Small intestine (tissue), 7 donors: ENCODE measurements at regions not wholly inside any gene's neighbourhood (a gene's known extent, or its start where the extent isn't known, plus 50 kb on each side); places are given as distances from the start of the nearest gene placed in this dataset.

Experiments used
- DNase-seq, 2 donors: peaks; one replicate each; pipeline versions ENCODE4 v3.0.0 to v3.0.0-alpha.2; 2013
- FAIRE-seq: peaks from 2 replicates; lab custom pipeline; 2012; peaks lifted over from hg19 to GRCh38; lab: Jason Lieb, UNC
- H3K27ac ChIP-seq, 3 donors: one replicate each; pipeline ENCODE4 v1.5.1; 2013; ENCODE audit warnings: low read length in 2 of 3, mild to moderate bottlenecking in 2 of 3, control low read depth in 1 of 3, inconsistent platforms in 1 of 3, low read depth in 1 of 3, moderate library complexity in 1 of 3
- H3K27me3 ChIP-seq, 3 donors: one replicate each; pipeline ENCODE4 v1.6.1; 2013; ENCODE audit warnings: low read length in 3 of 3, inconsistent platforms in 1 of 3; ENCODE audit not compliant: control insufficient read depth in 3 of 3, insufficient read depth in 3 of 3
- H3K36me3 ChIP-seq, 3 donors: one replicate each; pipeline ENCODE4 v1.6.1; 2013; ENCODE audit warnings: low read length in 3 of 3, inconsistent platforms in 1 of 3, low read depth in 1 of 3, mild to moderate bottlenecking in 1 of 3, moderate library complexity in 1 of 3; ENCODE audit not compliant: control insufficient read depth in 3 of 3, insufficient read depth in 2 of 3
- H3K4me1 ChIP-seq, 3 donors: one replicate each; pipeline ENCODE4 v1.6.1; 2013; ENCODE audit warnings: low read length in 2 of 3, inconsistent platforms in 1 of 3, low read depth in 1 of 3, mild to moderate bottlenecking in 1 of 3, moderate library complexity in 1 of 3; ENCODE audit not compliant: control insufficient read depth in 3 of 3, insufficient read depth in 2 of 3
- H3K4me3 ChIP-seq, 3 donors: one replicate each; pipeline ENCODE4 v1.5.1; 2013; ENCODE audit warnings: low read length in 3 of 3, control low read depth in 1 of 3, inconsistent platforms in 1 of 3, low read depth in 1 of 3, mild to moderate bottlenecking in 1 of 3, moderate library complexity in 1 of 3
- H3K9me3 ChIP-seq, 2 donors: one replicate each; pipeline ENCODE4 v1.6.1; 2013; ENCODE audit warnings: low read depth in 1 of 2, low read length in 1 of 2; ENCODE audit not compliant: control insufficient read depth in 2 of 2, insufficient read depth in 1 of 2
- WGBS, 3 donors: extraction: QIAGEN DNeasy Blood & Tissue Kit; methylation state at CpG; one replicate each; pipeline ENCODE4 v1.1.7; 2013; 5-methylcytosine and 5-hydroxymethylcytosine counted together
- donor health status: healthy with polysubstance abuse.
- donor health status: control.
- donor health status: control.
- donor health status: Bipolar disorder and iron deficiency.
- donor health status: healthy.

GRCh38 chr4:114399105-114399504 is 199.5 kb upstream of the UGT8 start:
- Histone ChIP-seq H3K36me3 (no peaks in the 10 kb centered on the region), H3K4me3 (no peak overlapping the region), H3K4me1 (peaks cover 2 to 36% (median 10%) of the 10 kb centered on the region in 3 donors), H3K9me3 (no peaks in the 10 kb centered on the region), H3K27ac (peak overlapping the region in 1 of 3 donors; percentile 9), H3K27me3 (no peaks in the 10 kb centered on the region)
- 56 to 72% (median 58%) methylated on average over 5 of the region's 5 CpGs for WGBS, 3 donors
- peak; percentile 35 to 67 for DNase-seq
- no peak for FAIRE-seq

GRCh38 chr4:114400531-114400930 is 198.1 kb upstream of the UGT8 start:
- Histone ChIP-seq H3K36me3 (no peaks in the 10 kb centered on the region), H3K4me1 (peaks cover 2 to 36% (median 10%) of the 10 kb centered on the region in 3 donors), H3K27ac (no peak overlapping the region), H3K4me3 (no peak overlapping the region), H3K27me3 (no peaks in the 10 kb centered on the region), H3K9me3 (no peaks in the 10 kb centered on the region)
- FAIRE-seq (no peak), DNase-seq (peak; percentile 32 to 69)
- 4 to 25% (median 22%) methylated on average over 1 of the region's 1 CpG for WGBS, 3 donors

- FAIRE-seq = no peak
- H3K9me3 ChIP-seq = no peaks in the 10 kb centered on the region
- 10 to 46% (median 15%) methylated on average over 2 of the region's 2 CpGs for WGBS, 3 donors
- no peaks in the 10 kb centered on the region for H3K36me3 ChIP-seq
- no peak overlapping the region for H3K4me3 ChIP-seq
- H3K4me1 ChIP-seq = peaks cover 2 to 36% (median 10%) of the 10 kb centered on the region in 3 donors
- H3K27me3 ChIP-seq = no peaks in the 10 kb centered on the region
- peak; percentile 36 to 52 for DNase-seq
- H3K27ac ChIP-seq = no peak overlapping the region
Measured at GRCh38 chr4:114401483-114401882, 197.1 kb upstream of the UGT8 start.

- 17 to 47% (median 46%) methylated on average over 1 of the region's 1 CpG for WGBS, 3 donors
- Histone ChIP-seq H3K9me3 (peaks cover 0 to 3% of the 10 kb centered on the region in 2 donors), H3K36me3 (no peaks in the 10 kb centered on the region), H3K4me3 (no peak overlapping the region), H3K4me1 (peaks cover 0 to 10% (median 0%) of the 10 kb centered on the region in 3 donors), H3K27ac (no peak overlapping the region), H3K27me3 (no peaks in the 10 kb centered on the region)
- FAIRE-seq (no peak), DNase-seq (peak; percentile 12 to 26)
Measured at GRCh38 chr4:114417214-114417613, 181.4 kb upstream of the UGT8 start.

- 79 to 92% (median 82%) methylated on average over 4 of the region's 4 CpGs for WGBS, 3 donors
- peaks cover 0 to 8% (median 0%) of the 10 kb centered on the region in 3 donors for H3K4me1 ChIP-seq
- H3K36me3 ChIP-seq = no peaks in the 10 kb centered on the region
- DNase-seq (no peak), FAIRE-seq (no peak)
- no peak overlapping the region for H3K27ac ChIP-seq
- no peak overlapping the region for H3K4me3 ChIP-seq
- H3K27me3 ChIP-seq = no peaks in the 10 kb centered on the region
- peaks cover 0 to 3% of the 10 kb centered on the region in 2 donors for H3K9me3 ChIP-seq
Measured at GRCh38 chr4:114420069-114420468, 178.5 kb upstream of the UGT8 start.

GRCh38 chr4:114423582-114423981 is 175.0 kb upstream of the UGT8 start:
- Histone ChIP-seq H3K4me1 (peaks cover 0 to 8% (median 0%) of the 10 kb centered on the region in 3 donors), H3K36me3 (no peaks in the 10 kb centered on the region), H3K27me3 (no peaks in the 10 kb centered on the region), H3K27ac (no peak overlapping the region), H3K4me3 (no peak overlapping the region), H3K9me3 (no peaks in the 10 kb centered on the region)
- 71 to 88% (median 71%) methylated on average over 3 of the region's 3 CpGs for WGBS, 3 donors
- FAIRE-seq (peak; percentile 26), DNase-seq (no peak)

- Histone ChIP-seq H3K4me1 (no peaks in the 10 kb centered on the region), H3K9me3 (peaks cover 0 to 3% of the 10 kb centered on the region in 2 donors), H3K4me3 (no peak overlapping the region), H3K27ac (no peak overlapping the region), H3K27me3 (no peaks in the 10 kb centered on the region), H3K36me3 (no peaks in the 10 kb centered on the region)
- 86 to 92% (median 87%) methylated on average over 1 of the region's 1 CpG for WGBS, 3 donors
- FAIRE-seq (no peak), DNase-seq (no peak)
Measured at GRCh38 chr4:114435116-114435515, 163.5 kb upstream of the UGT8 start.

- Histone ChIP-seq H3K27me3 (no peaks in the 10 kb centered on the region), H3K4me1 (peaks cover 0 to 2% (median 0%) of the 10 kb centered on the region in 3 donors), H3K4me3 (no peak overlapping the region), H3K27ac (no peak overlapping the region), H3K36me3 (no peaks in the 10 kb centered on the region), H3K9me3 (no peaks in the 10 kb centered on the region)
- WGBS, 3 donors = 73 to 82% (median 75%) methylated on average over 3 of the region's 3 CpGs
- no peak for FAIRE-seq
- DNase-seq = no peak
Measured at GRCh38 chr4:114442856-114443255, 155.8 kb upstream of the UGT8 start.

GRCh38 chr4:114444211-114444610 is 154.4 kb upstream of the UGT8 start:
- no peak for DNase-seq
- no peak for FAIRE-seq
- Histone ChIP-seq H3K9me3 (peaks cover 0 to 3% of the 10 kb centered on the region in 2 donors), H3K4me1 (peaks cover 0 to 2% (median 0%) of the 10 kb centered on the region in 3 donors), H3K36me3 (no peaks in the 10 kb centered on the region), H3K27ac (no peak overlapping the region), H3K27me3 (no peaks in the 10 kb centered on the region), H3K4me3 (no peak overlapping the region)
- 81 to 98% (median 92%) methylated on average over 1 of the region's 1 CpG for WGBS, 3 donors
